ENCODE measurements at regions not wholly inside any gene's neighbourhood (a gene's known extent, or its start where the extent isn't known, plus 50 kb on each side); places are given as distances from the start of the nearest gene placed in this dataset.

DNA sequence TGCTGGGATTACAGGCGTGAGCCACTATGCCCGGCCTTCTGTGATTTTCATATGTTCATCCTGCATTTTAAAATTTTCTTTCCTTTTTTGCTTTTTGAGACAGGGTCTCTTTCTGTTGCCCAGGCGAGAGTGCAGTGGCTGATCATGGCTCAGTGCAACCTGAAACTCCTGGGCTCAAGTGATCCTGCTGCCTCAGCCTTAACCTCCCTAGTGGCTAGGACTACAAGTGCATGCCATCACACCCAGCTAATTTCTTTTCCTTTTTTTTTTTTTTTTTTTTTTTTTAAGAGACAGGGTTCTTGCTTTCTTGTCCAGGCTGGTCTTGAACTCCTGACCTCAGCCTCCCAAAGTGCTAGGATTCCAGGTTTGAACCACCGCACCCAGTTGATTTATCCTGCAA, 54.1 kb upstream of the WT1 start:
- Histone ChIP-seq H3K9me3 (ENCODE audit: control insufficient read depth, low read length) (no peaks in the 10 kb centered on the region), H3K36me3 (ENCODE audit: control insufficient read depth, insufficient read depth, low read length) (no peaks in the 10 kb centered on the region), H3K27me3 (ENCODE audit: control insufficient read depth, insufficient read depth, low read length, poor library complexity, severe bottlenecking) (no peaks in the 10 kb centered on the region), H3K4me1 (ENCODE audit: control insufficient read depth, insufficient read depth, low read length) (no peaks in the 10 kb centered on the region), H3K4me3 (ENCODE audit: insufficient read depth, low read depth, low read length) (no peak overlapping the region), H3K27ac (ENCODE audit: insufficient read depth, low read depth, low read length, poor library complexity, severe bottlenecking) (no peak overlapping the region)
- WGBS, 2 experiments = 85 to 88% methylated on average over 4 of the region's 4 CpGs

- H3K4me3 ChIP-seq (ENCODE audit: insufficient read depth, low read depth, low read length) = no peak overlapping the region
- no peaks in the 10 kb centered on the region for H3K9me3 ChIP-seq (ENCODE audit: control insufficient read depth, low read length)
- WGBS, 2 experiments = 90 to 98% methylated on average over 3 of the region's 3 CpGs
Observed at GRCh38 chr11:32487270-32487669, 51.9 kb upstream of the WT1 start.

DNA sequence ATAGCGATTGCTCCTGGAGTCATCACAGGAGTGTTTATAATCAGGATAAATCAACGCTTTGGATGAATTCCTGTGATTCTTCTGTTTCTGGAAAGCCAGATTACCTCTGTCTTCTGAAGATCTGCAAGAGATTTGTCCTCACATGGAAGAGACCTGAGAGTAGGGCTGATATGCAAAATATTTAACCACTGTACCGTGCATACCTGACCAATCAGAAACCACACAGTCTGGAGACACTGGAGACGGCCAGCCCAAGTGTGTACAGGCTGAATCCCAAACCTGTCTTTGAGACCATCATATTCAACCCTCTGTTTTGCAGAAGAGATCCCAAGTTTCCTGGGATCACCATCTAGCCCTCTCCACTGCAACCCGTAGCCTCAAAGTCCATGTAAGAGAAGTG, 50.4 kb upstream of the WT1 start:
- Histone ChIP-seq H3K27ac (ENCODE audit: insufficient read depth, low read depth, low read length, poor library complexity, severe bottlenecking) (no peak overlapping the region), H3K27me3 (ENCODE audit: control insufficient read depth, insufficient read depth, low read length, poor library complexity, severe bottlenecking) (no peaks in the 10 kb centered on the region), H3K4me1 (ENCODE audit: control insufficient read depth, insufficient read depth, low read length) (no peaks in the 10 kb centered on the region), H3K4me3 (ENCODE audit: insufficient read depth, low read depth, low read length) (no peak overlapping the region), H3K36me3 (ENCODE audit: control insufficient read depth, insufficient read depth, low read length) (no peaks in the 10 kb centered on the region), H3K9me3 (ENCODE audit: control insufficient read depth, low read length) (no peaks in the 10 kb centered on the region)
- 90 to 93% methylated on average over 4 to 5 of the region's 5 CpGs for WGBS, 2 experiments

More at GRCh38 chr11:32487270-32487669, 51.9 kb upstream of the WT1 start:
- Histone ChIP-seq H3K4me1 (ENCODE audit: control insufficient read depth, insufficient read depth, low read length) (no peaks in the 10 kb centered on the region), H3K27ac (ENCODE audit: insufficient read depth, low read depth, low read length, poor library complexity, severe bottlenecking) (no peak overlapping the region), H3K27me3 (ENCODE audit: control insufficient read depth, insufficient read depth, low read length, poor library complexity, severe bottlenecking) (no peaks in the 10 kb centered on the region), H3K36me3 (ENCODE audit: control insufficient read depth, insufficient read depth, low read length) (no peaks in the 10 kb centered on the region)

Measured in ectodermal cell (in vitro differentiated cells).